Activated CD8-positive, alpha-beta memory T cell treated with anti-CD3 and anti-CD28 coated beads for 36 hours (primary cell): ENCODE measurements at regions not wholly inside any gene's neighbourhood (a gene's known extent, or its start where the extent isn't known, plus 50 kb on each side); places are given as distances from the start of the nearest gene placed in this dataset.

Experiments used
- CTCF ChIA-PET: fragments of 350-600 bp; sonication (Branson Sonifier 250); formaldehyde crosslinking; loops from one replicate; lab custom pipeline; 2021; ENCODE audit warnings: antibody characterized with exemption; lab: Charles Lee
- POLR2A ChIA-PET: fragments of 350-600 bp; sonication (Branson Sonifier 250); formaldehyde crosslinking; loops from one replicate; lab custom pipeline; 2021; ENCODE audit warnings: antibody characterized with exemption; lab: Charles Lee

GRCh38 chr6:170082067-170082466 lies 208.8 kb downstream of the DLL1 start:
- POLR2A ChIA-PET, result no interaction called here
- CTCF ChIA-PET, result no interaction called here

GRCh38 chr6:170081556-170081955 lies 209.3 kb downstream of the DLL1 start:
- CTCF ChIA-PET, result no interaction called here

GRCh38 chr6:170080828-170081371 lies 210.0 kb downstream of the DLL1 start:
- POLR2A ChIA-PET, result no interaction called here
- CTCF ChIA-PET, result no interaction called here

More at GRCh38 chr6:170081556-170081955, 209.3 kb downstream of the DLL1 start:
- POLR2A ChIA-PET, result no interaction called here

GRCh38 chr6:170080169-170080827 lies 210.6 kb downstream of the DLL1 start:
- ChIA-PET POLR2A (no interaction called here), CTCF (no interaction called here)

GRCh38 chr6:170076466-170077165 lies 214.3 kb downstream of the DLL1 start:
- ChIA-PET POLR2A (no interaction called here), CTCF (no interaction called here)

- POLR2A ChIA-PET, result no interaction called here
- CTCF ChIA-PET, result no interaction called here
Observed at GRCh38 chr6:170075659-170076223, 215.1 kb downstream of the DLL1 start.

- ChIA-PET CTCF (no interaction called here), POLR2A (no interaction called here)
Observed at GRCh38 chr6:170074907-170075306, 216.0 kb downstream of the DLL1 start.

- ChIA-PET CTCF (no interaction called here), POLR2A (no interaction called here)
Observed at GRCh38 chr6:170074435-170074834, 216.4 kb downstream of the DLL1 start.

- POLR2A ChIA-PET, result no interaction called here
- CTCF ChIA-PET, result no interaction called here
Observed at GRCh38 chr6:170073846-170074245, 217.0 kb downstream of the DLL1 start.

GRCh38 chr6:170072246-170072645 lies 218.6 kb downstream of the DLL1 start:
- ChIA-PET CTCF (no interaction called here), POLR2A (no interaction called here)

GRCh38 chr6:170069611-170070010 lies 221.3 kb downstream of the DLL1 start:
- ChIA-PET POLR2A (no interaction called here), CTCF (no interaction called here)

- ChIA-PET POLR2A (no interaction called here), CTCF (interaction anchor here (0.6 kb wide), 1 partner anchor 197 kb away, joined by 4 read pairs; no protein-coding TSS in a partner anchor)
Observed at GRCh38 chr6:170068496-170068895, 222.4 kb downstream of the DLL1 start.

- CTCF ChIA-PET, result no interaction called here
- POLR2A ChIA-PET, result no interaction called here
Observed at GRCh38 chr6:170067923-170068360, 222.9 kb downstream of the DLL1 start.

GRCh38 chr6:170067181-170067641 lies 223.7 kb downstream of the DLL1 start:
- CTCF ChIA-PET, result no interaction called here
- POLR2A ChIA-PET, result no interaction called here

- POLR2A ChIA-PET, result no interaction called here
- CTCF ChIA-PET, result no interaction called here
Observed at GRCh38 chr6:170066679-170067078, 224.2 kb downstream of the DLL1 start.

- CTCF ChIA-PET, result no interaction called here
- POLR2A ChIA-PET, result no interaction called here
Observed at GRCh38 chr6:170063851-170064602, 226.9 kb downstream of the DLL1 start.

GRCh38 chr6:170063431-170063830 lies 227.4 kb downstream of the DLL1 start:
- CTCF ChIA-PET, result no interaction called here
- POLR2A ChIA-PET, result no interaction called here

GRCh38 chr6:170062915-170063241 lies 228.0 kb downstream of the DLL1 start:
- ChIA-PET CTCF (no interaction called here), POLR2A (no interaction called here)

GRCh38 chr6:170062209-170062914 lies 228.5 kb downstream of the DLL1 start:
- POLR2A ChIA-PET, result no interaction called here
- CTCF ChIA-PET, result no interaction called here
